Adrenal gland (tissue), 2 donors: ENCODE measurements at regions not wholly inside any gene's neighbourhood (a gene's known extent, or its start where the extent isn't known, plus 50 kb on each side); places are given as distances from the start of the nearest gene placed in this dataset.

ENCODE experiments used
- small RNA-seq, 2 donors: library from RNA; depleted of rRNA; stranded (forward); fragments of <200 nt; gene quantifications; one replicate each; pipeline ENCODE3, GENCODE V24; 2016

Small RNAs in the stretch of these regions (small RNA-seq; reads per million reads assigned to genes)
- gene CU639417.2: 0 reads per million in 2 donors
